Prostate gland (tissue), 2 donors: ENCODE measurements at regions not wholly inside any gene's neighbourhood (a gene's known extent, or its start where the extent isn't known, plus 50 kb on each side); places are given as distances from the start of the nearest gene placed in this dataset.

Experiments
- DNase-seq: peaks from one replicate; pipeline ENCODE4 v3.0.0-alpha.2; 2019; ENCODE audit warnings: low spot score
- H3K27ac ChIP-seq, 2 donors: fragments of 200-600 bp; sonication (generic); 2 replicates each; pipeline ENCODE4 v1.5.1; 2017 to 2019
- H3K27me3 ChIP-seq: fragments of 200-600 bp; sonication (generic); replicated peaks from 2 replicates; pipeline ENCODE4 v1.5.1; 2019; ENCODE audit not compliant: insufficient read depth
- H3K36me3 ChIP-seq, 2 donors: fragments of 200-600 bp; sonication (generic); 1 replicate in 1 of 2; 2 replicates in 1 of 2; pipeline versions ENCODE4 v1.5.1 to v1.8.1; 2017 to 2019
- H3K4me1 ChIP-seq: fragments of 200-600 bp; sonication (generic); replicated peaks from 2 replicates; pipeline ENCODE4 v1.5.1; 2019
- H3K4me3 ChIP-seq, 2 donors: fragments of 200-600 bp; sonication (generic); 2 replicates each; pipeline ENCODE4 v1.5.1; 2017 to 2019
- H3K9me3 ChIP-seq: fragments of 200-600 bp; sonication (generic); 2 replicates; pipeline ENCODE4 v1.5.1; 2017
- POLR2A ChIP-seq: fragments of 450-650 bp; IDR thresholded peaks from one replicate; pipeline ENCODE4 v1.6.1; 2016; ENCODE audit warnings: antibody characterized with exemption, mild to moderate bottlenecking
- POLR2AphosphoS5 ChIP-seq: sonication (generic); formaldehyde crosslinking; IDR thresholded peaks from one replicate; pipeline ENCODE4 v1.6.1; 2017; ENCODE audit warnings: antibody characterized with exemption
- WGBS: methylation state at CpG from one replicate; pipeline ENCODE4 v1.1.5; 2018; 5-methylcytosine and 5-hydroxymethylcytosine counted together
- intact Hi-C: fragments of 100-400 bp; cut with DNase I; formaldehyde crosslinking; loops from one replicate; pipeline ENCODE4 v1.14.2; 2022
- TF ChIP-seq, protein P1 (sequence below), 4 experiments: fragments of 200-600 bp in 2 of 4; fragments of 450-650 bp in 2 of 4; sonication (generic) in 2 of 4; IDR thresholded peaks; 1 replicate in 3 of 4; 2 replicates in 1 of 4; pipeline ENCODE4 v1.5.1; 2016 to 2019; ENCODE audit warnings: antibody characterized with exemption in 4 of 4, mild to moderate bottlenecking in 2 of 4, moderate library complexity in 2 of 4

GRCh38 chr2:237194081-237194480 is 108.4 kb downstream of the COPS8 start:
- DNase-seq: no peak

GRCh38 chr2:237194906-237195305 is 109.2 kb downstream of the COPS8 start:
- no peak overlapping the region for H3K4me3 ChIP-seq
- TF ChIP-seq POLR2A (no peak), POLR2AphosphoS5 (no peak)
- TF ChIP-seq, protein P1, sequence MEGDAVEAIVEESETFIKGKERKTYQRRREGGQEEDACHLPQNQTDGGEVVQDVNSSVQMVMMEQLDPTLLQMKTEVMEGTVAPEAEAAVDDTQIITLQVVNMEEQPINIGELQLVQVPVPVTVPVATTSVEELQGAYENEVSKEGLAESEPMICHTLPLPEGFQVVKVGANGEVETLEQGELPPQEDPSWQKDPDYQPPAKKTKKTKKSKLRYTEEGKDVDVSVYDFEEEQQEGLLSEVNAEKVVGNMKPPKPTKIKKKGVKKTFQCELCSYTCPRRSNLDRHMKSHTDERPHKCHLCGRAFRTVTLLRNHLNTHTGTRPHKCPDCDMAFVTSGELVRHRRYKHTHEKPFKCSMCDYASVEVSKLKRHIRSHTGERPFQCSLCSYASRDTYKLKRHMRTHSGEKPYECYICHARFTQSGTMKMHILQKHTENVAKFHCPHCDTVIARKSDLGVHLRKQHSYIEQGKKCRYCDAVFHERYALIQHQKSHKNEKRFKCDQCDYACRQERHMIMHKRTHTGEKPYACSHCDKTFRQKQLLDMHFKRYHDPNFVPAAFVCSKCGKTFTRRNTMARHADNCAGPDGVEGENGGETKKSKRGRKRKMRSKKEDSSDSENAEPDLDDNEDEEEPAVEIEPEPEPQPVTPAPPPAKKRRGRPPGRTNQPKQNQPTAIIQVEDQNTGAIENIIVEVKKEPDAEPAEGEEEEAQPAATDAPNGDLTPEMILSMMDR (IDR thresholded peaks at IDR 0.05): no peak
- no peaks in the 10 kb centered on the region for H3K9me3 ChIP-seq
- no peak for DNase-seq
- no peaks in the 10 kb centered on the region for H3K27me3 ChIP-seq
- 86% methylated on average over 6 of the region's 6 CpGs for WGBS
- H3K27ac ChIP-seq: no peak overlapping the region
- H3K4me1 ChIP-seq: no peaks in the 10 kb centered on the region
- H3K36me3 ChIP-seq: no peaks in the 10 kb centered on the region
- intact Hi-C loops: loop anchor here (10.0 kb wide), 1 partner anchor 100 kb away; no protein-coding TSS in a partner anchor

More at GRCh38 chr2:237194081-237194480, 108.4 kb downstream of the COPS8 start:
- Histone ChIP-seq H3K27me3 (no peaks in the 10 kb centered on the region), H3K9me3 (no peaks in the 10 kb centered on the region), H3K4me3 (no peak overlapping the region), H3K27ac (no peak overlapping the region), H3K4me1 (no peaks in the 10 kb centered on the region), H3K36me3 (no peaks in the 10 kb centered on the region)
- intact Hi-C loops: loop anchor here (10.0 kb wide), 1 partner anchor 101 kb away; no protein-coding TSS in a partner anchor
- no peak for TF ChIP-seq POLR2A
- TF ChIP-seq, protein P1 (IDR thresholded peaks at IDR 0.05): no peak
- no peak for TF ChIP-seq POLR2AphosphoS5
- 71% methylated on average over 5 of the region's 5 CpGs for WGBS

DNA sequence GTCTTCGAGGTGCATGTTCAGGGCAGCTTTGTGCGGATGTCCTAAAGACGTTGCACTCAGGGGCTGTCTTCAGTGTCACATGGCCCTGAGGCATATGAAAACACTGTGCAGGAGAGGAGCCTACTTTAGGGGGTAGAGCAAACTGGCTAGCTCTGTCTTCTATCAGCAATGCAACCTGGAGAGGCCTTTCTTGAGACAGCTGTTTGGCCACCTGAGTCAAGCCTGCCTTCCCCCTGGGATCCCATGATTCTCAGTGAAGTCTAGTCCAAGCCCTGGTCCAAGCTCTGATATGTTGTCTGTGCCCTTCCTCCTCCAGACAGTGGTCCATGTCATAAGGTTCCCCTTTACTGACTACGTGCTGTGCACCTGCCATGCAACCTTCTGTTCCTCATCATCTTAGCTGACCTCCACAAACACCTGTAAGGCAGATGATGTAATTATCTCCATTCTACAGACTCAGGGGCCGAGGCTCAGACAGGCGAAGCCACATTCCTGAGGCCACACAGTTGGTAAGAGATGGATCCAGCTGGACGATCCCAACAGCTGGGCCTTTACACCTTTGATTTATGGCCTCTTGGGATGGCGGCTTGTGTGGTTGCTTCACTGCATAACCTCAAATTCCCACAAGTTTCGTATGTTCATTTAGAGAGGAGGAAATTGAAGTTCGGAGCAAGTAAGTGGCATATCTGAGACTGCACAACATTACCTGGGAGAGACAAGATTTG is 109.9 kb downstream of the COPS8 start:
- intact Hi-C loops: loop anchor here (10.0 kb wide), 1 partner anchor 99 kb away; no protein-coding TSS in a partner anchor
- WGBS: 79% methylated on average over 10 of the region's 10 CpGs
- Histone ChIP-seq H3K36me3 (no peaks in the 10 kb centered on the region), H3K4me3 (no peak overlapping the region), H3K27ac (no peak overlapping the region), H3K9me3 (no peaks in the 10 kb centered on the region), H3K27me3 (no peaks in the 10 kb centered on the region), H3K4me1 (no peaks in the 10 kb centered on the region)
- TF ChIP-seq POLR2AphosphoS5 (no peak), POLR2A (no peak)
- TF ChIP-seq, protein P1 (IDR thresholded peaks at IDR 0.05): no peak
- DNase-seq: no peak

- intact Hi-C loops: loop anchor here (10.0 kb wide), 1 partner anchor 98 kb away; no protein-coding TSS in a partner anchor
- Histone ChIP-seq H3K36me3 (no peaks in the 10 kb centered on the region), H3K4me3 (no peak overlapping the region), H3K4me1 (no peaks in the 10 kb centered on the region), H3K9me3 (no peaks in the 10 kb centered on the region), H3K27ac (peak overlapping the region in 1 of 2 donors; percentile 4), H3K27me3 (no peaks in the 10 kb centered on the region)
- 48% methylated on average over 1 of the region's 1 CpG for WGBS
- no peak for TF ChIP-seq POLR2A
- TF ChIP-seq POLR2AphosphoS5: no peak
- TF ChIP-seq, protein P1 (IDR thresholded peaks at IDR 0.05): no peak
- no peak for DNase-seq
These were observed 110.7 kb downstream of the COPS8 start for GRCh38 chr2:237196409-237196808.
